Cardiac muscle cell (in vitro differentiated cells and primary cell): ENCODE measurements at regions not wholly inside any gene's neighbourhood (a gene's known extent, or its start where the extent isn't known, plus 50 kb on each side); places are given as distances from the start of the nearest gene placed in this dataset.

Experiments
- DNase-seq, 2 donors: peaks; one replicate each; pipeline versions ENCODE4 v3.0.0 to v3.0.0-alpha.2; 2010 to 2017; ENCODE audit warnings: low read depth in 1 of 2, low spot score in 1 of 2
- H3K27ac ChIP-seq: fragments of 200-600 bp; sonication (generic); 2 replicates; pipeline ENCODE4 v1.5.1; 2016
- H3K27me3 ChIP-seq: fragments of 200-600 bp; sonication (generic); 2 replicates; pipeline ENCODE4 v1.6.0; 2016; ENCODE audit warnings: control low read depth
- H3K36me3 ChIP-seq: fragments of 200-600 bp; sonication (generic); 2 replicates; pipeline ENCODE4 v1.5.1; 2016; ENCODE audit warnings: control low read depth
- H3K4me1 ChIP-seq: fragments of 200-600 bp; sonication (generic); 2 replicates; pipeline ENCODE4 v1.8.1; 2017; ENCODE audit warnings: low read depth, mild to moderate bottlenecking, mixed run types
- H3K4me3 ChIP-seq: fragments of 200-600 bp; sonication (generic); 2 replicates; pipeline ENCODE4 v1.5.1; 2016; ENCODE audit warnings: mild to moderate bottlenecking
- H3K9me3 ChIP-seq: fragments of 200-600 bp; sonication (generic); 2 replicates; pipeline ENCODE4 v1.5.1; 2017; ENCODE audit warnings: low read depth, mild to moderate bottlenecking, control low read depth
- CTCF ChIP-seq: IDR thresholded peaks from 2 replicates; pipeline ENCODE4 v1.5.1; 2012; ENCODE audit warnings: low read depth, mild to moderate bottlenecking, low read length

DNA sequence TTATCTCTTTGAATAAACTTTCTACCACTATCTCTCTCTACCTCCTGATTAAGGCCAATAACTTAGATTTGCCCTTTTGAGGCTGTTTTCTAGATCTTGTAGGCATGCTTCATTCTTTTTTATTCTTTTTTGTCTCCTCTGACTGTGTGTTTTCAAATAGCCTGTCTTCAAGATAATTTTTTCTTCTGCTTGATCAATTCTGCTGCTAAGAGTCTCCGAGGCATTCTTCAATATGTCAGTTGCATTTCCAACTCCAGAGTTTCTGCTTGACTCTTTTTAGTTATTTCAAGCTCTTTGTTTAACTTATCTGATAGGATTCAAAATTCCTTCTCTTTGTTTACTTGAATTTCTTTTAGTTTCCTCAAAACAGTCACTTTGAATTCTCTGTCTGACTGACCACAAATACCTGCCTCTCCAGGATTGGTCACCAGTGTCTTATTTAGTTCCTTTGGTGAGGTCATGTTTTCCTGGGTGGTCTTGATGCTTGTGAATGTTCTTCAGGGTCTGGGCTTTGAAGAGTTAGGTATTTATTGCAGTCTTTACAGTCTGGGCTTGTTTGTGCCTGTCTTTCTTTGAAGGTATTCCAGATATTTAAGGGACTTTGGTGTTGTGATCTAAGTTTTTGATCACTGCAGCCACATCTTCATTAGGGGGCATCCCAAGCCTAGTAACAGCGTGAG, 197.3 kb upstream of the STK17B start:
- TF ChIP-seq CTCF: no peak
- no peak for DNase-seq
- H3K36me3 ChIP-seq: no peaks in the 10 kb centered on the region

GRCh38 chr2:196369967-196370366, 198.6 kb upstream of the STK17B start:
- H3K27me3 ChIP-seq: no peaks in the 10 kb centered on the region
- H3K36me3 ChIP-seq: no peaks in the 10 kb centered on the region
- TF ChIP-seq CTCF: no peak
- no peaks in the 10 kb centered on the region for H3K9me3 ChIP-seq
- H3K4me1 ChIP-seq: no peaks in the 10 kb centered on the region
- no peak overlapping the region for H3K27ac ChIP-seq
- DNase-seq: no peak
- no peak overlapping the region for H3K4me3 ChIP-seq

More for the DNA sequence above, 197.3 kb upstream of the STK17B start:
- no peak overlapping the region for H3K4me3 ChIP-seq
- H3K4me1 ChIP-seq: no peaks in the 10 kb centered on the region
- H3K27ac ChIP-seq: no peak overlapping the region
- no peaks in the 10 kb centered on the region for H3K27me3 ChIP-seq
- H3K9me3 ChIP-seq: no peaks in the 10 kb centered on the region

DNA sequence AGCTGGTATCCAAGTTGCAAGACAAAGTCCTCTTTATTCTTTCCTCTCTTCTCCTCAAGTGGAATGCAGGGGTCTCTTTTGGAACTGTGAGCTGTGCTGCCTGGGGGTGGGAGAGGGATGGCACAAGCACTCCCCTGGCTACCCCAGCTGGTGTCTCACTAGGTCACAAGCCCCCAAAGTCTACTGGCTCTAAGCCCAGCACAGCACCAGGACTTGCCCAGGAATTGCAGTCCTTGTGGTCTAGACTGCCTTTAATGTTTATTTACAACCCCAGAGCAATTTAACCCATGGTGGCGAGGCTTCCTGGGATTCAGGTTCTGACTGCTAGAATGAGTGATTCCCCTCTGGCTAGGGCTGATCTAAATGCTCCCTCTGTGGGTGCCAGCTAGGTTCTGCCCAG, 199.0 kb upstream of the STK17B start:
- no peak for TF ChIP-seq CTCF
- Histone ChIP-seq H3K27me3 (no peaks in the 10 kb centered on the region), H3K9me3 (no peaks in the 10 kb centered on the region), H3K36me3 (no peaks in the 10 kb centered on the region), H3K4me1 (no peaks in the 10 kb centered on the region), H3K4me3 (no peak overlapping the region), H3K27ac (no peak overlapping the region)
- DNase-seq: no peak

- Histone ChIP-seq H3K27me3 (no peaks in the 10 kb centered on the region), H3K4me3 (no peak overlapping the region), H3K27ac (no peak overlapping the region), H3K9me3 (no peaks in the 10 kb centered on the region), H3K4me1 (no peaks in the 10 kb centered on the region), H3K36me3 (no peaks in the 10 kb centered on the region)
- no peak for TF ChIP-seq CTCF
- DNase-seq: no peak
Measured at GRCh38 chr2:196372276-196372809, 201.0 kb upstream of the STK17B start.

DNA sequence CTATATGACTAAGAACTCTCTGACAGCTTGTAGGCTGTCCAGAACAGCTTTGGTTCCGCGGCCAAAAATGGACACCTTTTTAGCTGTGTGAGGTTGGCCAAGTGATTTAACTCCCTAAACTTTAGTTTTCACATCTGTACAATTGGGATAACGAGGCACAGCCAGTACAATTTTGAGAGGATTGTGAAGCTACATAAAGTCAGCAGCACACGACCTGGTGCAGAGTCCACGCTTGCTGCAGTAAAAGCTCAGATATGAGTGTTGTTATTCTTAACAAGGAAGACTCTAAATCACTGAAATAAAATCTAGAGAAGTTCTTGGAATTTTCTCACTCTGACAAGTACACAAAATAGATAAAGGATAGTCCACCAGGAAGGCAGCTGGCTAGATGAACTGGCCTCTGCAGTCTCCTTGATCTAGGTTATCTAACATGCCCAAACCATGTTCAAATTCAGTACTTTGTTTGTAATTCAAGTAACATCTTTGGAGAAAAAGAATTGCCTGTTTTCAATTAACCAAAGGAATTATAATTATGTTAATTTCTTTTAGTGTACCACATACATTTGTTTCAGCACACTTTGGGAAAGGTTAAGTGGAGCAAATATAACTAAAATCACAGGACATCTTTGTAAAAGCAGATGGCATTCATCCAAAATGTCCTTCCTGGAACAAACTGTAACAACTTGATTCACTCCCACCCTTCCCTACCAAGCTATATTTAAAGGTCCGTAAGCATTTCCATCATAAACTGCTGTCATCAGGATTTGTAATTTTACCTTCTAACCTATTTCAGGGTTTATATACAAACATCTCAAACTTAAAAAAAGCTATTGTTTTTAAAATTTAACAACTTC, 201.7 kb upstream of the STK17B start:
- Histone ChIP-seq H3K36me3 (no peaks in the 10 kb centered on the region), H3K4me1 (no peaks in the 10 kb centered on the region), H3K4me3 (no peak overlapping the region), H3K27me3 (no peaks in the 10 kb centered on the region), H3K9me3 (no peaks in the 10 kb centered on the region), H3K27ac (no peak overlapping the region)
- DNase-seq: peak in 1 of 2 donors; percentile 54
- no peak for TF ChIP-seq CTCF
